ENCODE measurements at regions not wholly inside any gene's neighbourhood (a gene's known extent, or its start where the extent isn't known, plus 50 kb on each side); places are given as distances from the start of the nearest gene placed in this dataset.
"Not testable (repeated sequence)": the region's sequence is repeated elsewhere in the genome, so short reads cannot be mapped to it uniquely, and the experiment has no call there.

DNA sequence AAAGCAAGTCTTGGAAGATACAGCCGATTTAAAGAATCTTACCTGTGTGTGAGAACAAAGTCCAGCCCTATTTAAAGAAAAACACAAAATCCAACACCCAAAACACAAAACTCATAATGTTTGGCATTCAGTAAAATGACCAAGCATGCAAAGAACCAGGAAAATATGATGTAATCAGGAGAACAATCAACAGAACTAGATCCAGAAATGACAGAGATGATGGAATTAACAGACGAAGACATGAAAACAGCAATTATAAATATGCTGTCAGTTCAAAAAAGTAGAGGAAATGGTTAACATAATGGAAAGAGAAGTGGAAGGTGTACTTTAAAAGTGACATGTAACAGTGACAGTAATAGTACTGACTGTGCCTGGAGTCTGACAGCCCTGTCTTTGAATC is 56.1 kb upstream of the ERV3-1 start:
- not testable (repeated sequence) for DNase-seq (ENCODE audit: low read depth in 2 of 2, low spot score in 1 of 2)

DNA sequence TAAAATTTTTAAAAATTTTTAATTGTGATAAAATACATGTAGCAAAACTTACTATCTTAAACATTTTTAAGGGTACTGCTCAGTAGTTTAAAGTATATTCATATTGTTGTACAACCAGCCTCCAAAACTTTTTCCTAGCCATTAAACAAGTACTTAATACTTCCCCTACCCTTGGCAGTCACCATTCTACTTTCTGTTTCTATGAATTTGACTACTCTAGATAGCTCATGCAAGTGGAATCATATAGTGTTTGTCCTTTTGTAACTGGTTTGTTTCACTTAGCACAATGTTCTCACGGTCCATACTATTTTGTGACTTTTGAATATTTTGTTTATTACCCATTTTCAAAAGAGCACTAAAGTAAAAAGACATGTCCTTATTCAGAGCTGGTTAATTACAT is 52.8 kb upstream of the ERV3-1 start:
- DNase-seq (ENCODE audit: low read depth in 2 of 2, low spot score in 1 of 2) = not testable (repeated sequence)
